B cell (primary cell): ENCODE measurements at regions not wholly inside any gene's neighbourhood (a gene's known extent, or its start where the extent isn't known, plus 50 kb on each side); places are given as distances from the start of the nearest gene placed in this dataset.

ENCODE experiments used
- ATAC-seq: fragments of 200-7000 bp; cut with Tn5 transposase; one replicate; pipeline ENCODE4 v1.10.0; 2021; ENCODE audit warnings: low read depth, mild to moderate bottlenecking, moderate number of reproducible peaks, moderate library complexity
- CTCF ChIA-PET: fragments of 350-600 bp; sonication (Branson Sonifier 250); formaldehyde crosslinking; loops from one replicate; lab custom pipeline; 2021; ENCODE audit warnings: antibody characterized with exemption, inconsistent platforms; lab: Charles Lee
- POLR2A ChIA-PET: fragments of 350-600 bp; sonication (Branson Sonifier 250); formaldehyde crosslinking; loops from one replicate; lab custom pipeline; 2021; ENCODE audit warnings: antibody characterized with exemption; lab: Charles Lee
- DNase-seq: peaks from one replicate; pipeline ENCODE4 v3.0.0; 2013
- H2AFZ ChIP-seq: 2 replicates; pipeline ENCODE4 v1.6.1; 2012; ENCODE audit warnings: mild to moderate bottlenecking, low read depth, low read length; ENCODE audit not compliant: insufficient read depth, poor library complexity, severe bottlenecking
- H3K27ac ChIP-seq, 2 donors: 1 replicate in 1 of 2; 2 replicates in 1 of 2; pipeline ENCODE4 v1.5.1; 2012 to 2013; ENCODE audit warnings: low read length in 2 of 2, mild to moderate bottlenecking in 2 of 2, moderate library complexity in 1 of 2
- H3K27me3 ChIP-seq, 4 experiments: fragments of 200-600 bp in 1 of 4; sonication (generic) in 1 of 4; replicated peaks in 1 of 4; 1 replicate in 2 of 4; 2 replicates in 2 of 4; pipeline versions ENCODE4 v1.6.1 to v1.7.0; 2013 to 2016; ENCODE audit warnings: low read length in 3 of 4, mild to moderate bottlenecking in 2 of 4, mixed read lengths in 1 of 4, moderate library complexity in 1 of 4; ENCODE audit not compliant: insufficient read depth in 4 of 4, control insufficient read depth in 3 of 4; ENCODE audit errors: control extremely low read depth in 1 of 4
- H3K36me3 ChIP-seq, 2 experiments: replicated peaks in 1 of 2; 1 replicate in 1 of 2; 2 replicates in 1 of 2; pipeline versions ENCODE4 v1.6.1 to v1.7.1; 2013; ENCODE audit warnings: low read length in 1 of 2; ENCODE audit not compliant: insufficient read depth in 2 of 2, control insufficient read depth in 1 of 2; ENCODE audit errors: control extremely low read depth in 1 of 2, extremely low read depth in 1 of 2
- H3K4me1 ChIP-seq, 2 donors: fragments of 200-600 bp in 1 of 2; sonication (generic) in 1 of 2; 1 replicate in 1 of 2; 2 replicates in 1 of 2; pipeline versions ENCODE4 v1.5.1 to v1.6.1; 2013 to 2017; ENCODE audit warnings: low read length in 2 of 2; ENCODE audit not compliant: control insufficient read depth in 2 of 2, insufficient read depth in 2 of 2
- H3K4me2 ChIP-seq: replicated peaks from 2 replicates; pipeline ENCODE3; 2012; ENCODE audit warnings: mild to moderate bottlenecking, low read depth, low read length; ENCODE audit not compliant: poor library complexity, severe bottlenecking
- H3K4me3 ChIP-seq, 5 experiments: fragments of 200-600 bp in 1 of 5; sonication (generic) in 1 of 5; 1 replicate in 3 of 5; 2 replicates in 2 of 5; pipeline versions ENCODE4 v1.5.1 to v1.7.0; 2011 to 2016; ENCODE audit warnings: low read length in 4 of 5, mild to moderate bottlenecking in 4 of 5, low read depth in 2 of 5, control low read depth in 1 of 5, moderate library complexity in 1 of 5; ENCODE audit not compliant: insufficient read depth in 1 of 5; ENCODE audit errors: control extremely low read depth in 1 of 5, extremely low read depth in 1 of 5
- H3K79me2 ChIP-seq: fragments of 200-600 bp; sonication (generic); one replicate; pipeline ENCODE4 v1.6.0; 2016; ENCODE audit warnings: low read length; ENCODE audit not compliant: control insufficient read depth, insufficient read depth
- H3K9ac ChIP-seq: fragments of 200-600 bp; sonication (generic); 2 replicates; pipeline ENCODE4 v1.6.1; 2017; ENCODE audit warnings: mild to moderate bottlenecking, low read length, moderate library complexity
- H3K9me3 ChIP-seq, 3 donors: one replicate each; pipeline versions ENCODE4 v1.6.1 to v1.7.1; 2013; ENCODE audit warnings: low read length in 2 of 3; ENCODE audit not compliant: control insufficient read depth in 2 of 3, insufficient read depth in 1 of 3; ENCODE audit errors: control extremely low read depth in 1 of 3
- H4K20me1 ChIP-seq: 2 replicates; pipeline ENCODE4 v1.6.0; 2012; ENCODE audit warnings: mild to moderate bottlenecking, low read length; ENCODE audit not compliant: insufficient read depth, control insufficient read depth, poor library complexity, severe bottlenecking
- H3K27ac Mint-ChIP-seq: one replicate; pipeline ENCODE4 v1.8.0; 2021; ENCODE audit warnings: mixed read lengths
- H3K27me3 Mint-ChIP-seq: one replicate; pipeline ENCODE4 v1.8.0; 2021; ENCODE audit warnings: mixed read lengths
- H3K4me1 Mint-ChIP-seq: one replicate; pipeline ENCODE4 v1.8.0; 2021; ENCODE audit warnings: mixed read lengths
- H3K4me3 Mint-ChIP-seq: one replicate; pipeline ENCODE4 v1.8.0; 2021; ENCODE audit warnings: mixed read lengths
- H3K9me3 Mint-ChIP-seq: one replicate; pipeline ENCODE4 v1.8.0; 2022; ENCODE audit warnings: mixed read lengths; ENCODE audit not compliant: insufficient read depth
- EZH2 ChIP-seq: IDR thresholded peaks from 2 replicates; pipeline ENCODE4 v1.6.1; 2012; ENCODE audit warnings: borderline replicate concordance, low read depth, mild to moderate bottlenecking, moderate library complexity, low read length; ENCODE audit not compliant: insufficient read depth, poor library complexity, severe bottlenecking
- WGBS: methylation state at CpG from one replicate; pipeline ENCODE4 v1.1.5; 2013; ENCODE audit warnings: missing lambda C conversion rate; ENCODE audit not compliant: insufficient coverage; 5-methylcytosine and 5-hydroxymethylcytosine counted together
- intact Hi-C: fragments of 100-400 bp; cut with micrococcal nuclease; formaldehyde crosslinking; loops from one replicate; pipeline ENCODE4 v1.10.0; 2022
- TF ChIP-seq, protein P1 (sequence below): fragments of 200-600 bp; IDR thresholded peaks from one replicate; pipeline ENCODE4 v1.8.0; 2022; ENCODE audit warnings: antibody characterized with exemption, mild to moderate bottlenecking

DNA sequence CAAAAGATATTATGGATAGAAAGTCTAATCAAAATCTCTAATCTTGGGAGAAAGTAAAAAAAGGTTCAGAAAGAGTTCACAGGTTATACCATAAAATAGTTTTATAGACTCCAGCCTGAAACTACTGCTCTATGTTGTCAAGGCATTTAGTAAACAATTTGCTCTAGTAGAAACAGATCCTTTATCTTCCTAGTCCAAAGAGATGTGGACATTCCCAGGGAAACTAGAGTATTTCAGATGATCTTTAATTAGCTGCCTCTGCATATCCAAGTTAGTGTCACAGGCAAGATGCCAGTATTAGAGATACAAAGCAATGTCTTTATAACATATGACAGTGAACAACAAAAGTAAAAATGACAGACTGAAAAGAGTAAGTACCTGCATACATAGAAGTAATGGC lies 708.6 kb downstream of the CCDC85A start:
- Histone ChIP-seq H3K27ac (no peak overlapping the region), H2AFZ (no peak overlapping the region), H3K4me3 (no peak overlapping the region), H3K79me2 (no peaks in the 10 kb centered on the region), H3K27me3 (no peaks in the 10 kb centered on the region), H4K20me1 (no peaks in the 10 kb centered on the region), H3K4me1 (no peaks in the 10 kb centered on the region), H3K9me3 (no peaks in the 10 kb centered on the region), H3K4me2 (no peak overlapping the region), H3K36me3 (no peaks in the 10 kb centered on the region), H3K9ac (no peak overlapping the region)
- Mint-ChIP-seq H3K4me1 (no peaks in the 10 kb centered on the region), H3K27ac (no peak overlapping the region), H3K4me3 (no peak overlapping the region), H3K9me3 (peaks cover under 1% of the 10 kb centered on the region), H3K27me3 (no peaks in the 10 kb centered on the region)
- ATAC-seq (no peak), DNase-seq (no peak)
- ChIA-PET CTCF (no interaction called here), POLR2A (no interaction called here)
- no peak for TF ChIP-seq EZH2
- TF ChIP-seq, protein P1, sequence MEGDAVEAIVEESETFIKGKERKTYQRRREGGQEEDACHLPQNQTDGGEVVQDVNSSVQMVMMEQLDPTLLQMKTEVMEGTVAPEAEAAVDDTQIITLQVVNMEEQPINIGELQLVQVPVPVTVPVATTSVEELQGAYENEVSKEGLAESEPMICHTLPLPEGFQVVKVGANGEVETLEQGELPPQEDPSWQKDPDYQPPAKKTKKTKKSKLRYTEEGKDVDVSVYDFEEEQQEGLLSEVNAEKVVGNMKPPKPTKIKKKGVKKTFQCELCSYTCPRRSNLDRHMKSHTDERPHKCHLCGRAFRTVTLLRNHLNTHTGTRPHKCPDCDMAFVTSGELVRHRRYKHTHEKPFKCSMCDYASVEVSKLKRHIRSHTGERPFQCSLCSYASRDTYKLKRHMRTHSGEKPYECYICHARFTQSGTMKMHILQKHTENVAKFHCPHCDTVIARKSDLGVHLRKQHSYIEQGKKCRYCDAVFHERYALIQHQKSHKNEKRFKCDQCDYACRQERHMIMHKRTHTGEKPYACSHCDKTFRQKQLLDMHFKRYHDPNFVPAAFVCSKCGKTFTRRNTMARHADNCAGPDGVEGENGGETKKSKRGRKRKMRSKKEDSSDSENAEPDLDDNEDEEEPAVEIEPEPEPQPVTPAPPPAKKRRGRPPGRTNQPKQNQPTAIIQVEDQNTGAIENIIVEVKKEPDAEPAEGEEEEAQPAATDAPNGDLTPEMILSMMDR, result no peak
- intact Hi-C loops, result no loop called here

GRCh38 chr2:56898986-56899385 lies 715.2 kb downstream of the CCDC85A start:
- Histone ChIP-seq H3K79me2 (no peaks in the 10 kb centered on the region), H3K4me2 (no peak overlapping the region), H3K27ac (no peak overlapping the region), H3K36me3 (no peaks in the 10 kb centered on the region), H2AFZ (no peak overlapping the region), H3K4me3 (no peak overlapping the region), H3K9ac (no peak overlapping the region), H4K20me1 (no peaks in the 10 kb centered on the region), H3K27me3 (no peaks in the 10 kb centered on the region), H3K4me1 (no peaks in the 10 kb centered on the region), H3K9me3 (no peaks in the 10 kb centered on the region)
- Mint-ChIP-seq H3K27ac (no peak overlapping the region), H3K27me3 (no peaks in the 10 kb centered on the region), H3K4me3 (no peak overlapping the region), H3K9me3 (peaks cover 3% of the 10 kb centered on the region), H3K4me1 (no peaks in the 10 kb centered on the region)
- intact Hi-C loops, result no loop called here
- DNase-seq (no peak), ATAC-seq (no peak)
- ChIA-PET CTCF (no interaction called here), POLR2A (no interaction called here)
- WGBS, result no CpG with 5 or more reads among the region's 1 CpG
- TF ChIP-seq EZH2, result no peak
- TF ChIP-seq, protein P1, result no peak
